ENCODE measurements at regions not wholly inside any gene's neighbourhood (a gene's known extent, or its start where the extent isn't known, plus 50 kb on each side); places are given as distances from the start of the nearest gene placed in this dataset.

DNA sequence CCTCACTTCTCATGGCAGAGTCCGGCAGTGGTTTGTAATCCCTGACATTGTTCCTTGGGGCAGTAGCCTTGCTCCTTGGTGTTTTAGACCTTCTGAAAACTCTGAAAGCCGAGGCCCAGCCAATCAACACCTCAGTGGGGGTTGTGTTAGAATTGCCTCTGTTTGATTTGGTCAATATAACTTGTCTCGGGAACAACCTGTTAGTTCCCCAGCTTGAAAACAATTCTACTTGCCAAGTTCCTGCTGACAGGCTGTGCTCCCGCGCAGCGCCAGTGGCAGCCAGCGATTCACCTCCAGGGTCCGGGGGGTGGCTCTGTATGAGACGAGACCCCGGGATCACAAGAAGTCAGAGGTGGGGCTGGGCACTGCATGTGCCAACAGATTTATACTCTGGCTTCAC is 81.4 kb upstream of the MEDAG start:
- Histone ChIP-seq H3K27ac (replicated peaks; ENCODE audit: low read length) (no peak overlapping the region), H2BK12ac (ENCODE audit: low read length) (no peak overlapping the region), H3K18ac (ENCODE audit: low read length) (no peak overlapping the region), H4K8ac (ENCODE audit: low read depth, low read length) (no peak overlapping the region), H3K14ac (ENCODE audit: low read length) (no peak overlapping the region), H4K91ac (ENCODE audit: low read depth, low read length, poor library complexity) (no peak overlapping the region), H3K23ac (ENCODE audit: low read depth, low read length, poor library complexity) (no peak overlapping the region), H3K27me3 (ENCODE audit: control insufficient read depth in 3 of 3, insufficient read depth in 3 of 3, low read depth in 1 of 3, low read length in 3 of 3) (no peaks in the 10 kb centered on the region), H2BK5ac (ENCODE audit: low read length) (no peak overlapping the region), H2BK120ac (ENCODE audit: low read depth, low read length) (no peak overlapping the region), H3K79me1 (ENCODE audit: low read depth, low read length) (no peaks in the 10 kb centered on the region), H2AK5ac (ENCODE audit: low read depth, low read length) (no peak overlapping the region), H3K9ac (ENCODE audit: low read depth, low read length, poor library complexity) (no peak overlapping the region), H2BK15ac (ENCODE audit: low read length) (no peak overlapping the region), H3K4me1 (ENCODE audit: control insufficient read depth in 2 of 2, insufficient read depth in 1 of 2, low read depth in 1 of 2, low read length in 2 of 2) (peaks cover 0 to 2% of the 10 kb centered on the region in 2 donors), H3K4me3 (ENCODE audit: low read length in 2 of 2) (no peak overlapping the region), H2AFZ (ENCODE audit: low read length) (peak overlapping the region; percentile 78), H3K4me2 (ENCODE audit: insufficient read depth, low read length, poor library complexity, severe bottlenecking) (no peak overlapping the region), H3K4ac (ENCODE audit: low read length) (no peak overlapping the region), H3K36me3 (replicated peaks in 1 of 2; ENCODE audit: control insufficient read depth in 2 of 2, insufficient read depth in 2 of 2, low read length in 2 of 2) (no peaks in the 10 kb centered on the region), H3K9me3 (replicated peaks in 1 of 2; ENCODE audit: control insufficient read depth in 2 of 2, insufficient read depth in 1 of 2, low read depth in 1 of 2, low read length in 2 of 2) (no peaks in the 10 kb centered on the region)
- no peak for DNase-seq (ENCODE audit: low spot score)
- WGBS, 2 donors (ENCODE audit: extremely low coverage in 2 of 2, insufficient read length in 2 of 2, insufficient replicate concordance in 1 of 2) = no CpG with 5 or more reads among the region's 10 CpGs

DNA sequence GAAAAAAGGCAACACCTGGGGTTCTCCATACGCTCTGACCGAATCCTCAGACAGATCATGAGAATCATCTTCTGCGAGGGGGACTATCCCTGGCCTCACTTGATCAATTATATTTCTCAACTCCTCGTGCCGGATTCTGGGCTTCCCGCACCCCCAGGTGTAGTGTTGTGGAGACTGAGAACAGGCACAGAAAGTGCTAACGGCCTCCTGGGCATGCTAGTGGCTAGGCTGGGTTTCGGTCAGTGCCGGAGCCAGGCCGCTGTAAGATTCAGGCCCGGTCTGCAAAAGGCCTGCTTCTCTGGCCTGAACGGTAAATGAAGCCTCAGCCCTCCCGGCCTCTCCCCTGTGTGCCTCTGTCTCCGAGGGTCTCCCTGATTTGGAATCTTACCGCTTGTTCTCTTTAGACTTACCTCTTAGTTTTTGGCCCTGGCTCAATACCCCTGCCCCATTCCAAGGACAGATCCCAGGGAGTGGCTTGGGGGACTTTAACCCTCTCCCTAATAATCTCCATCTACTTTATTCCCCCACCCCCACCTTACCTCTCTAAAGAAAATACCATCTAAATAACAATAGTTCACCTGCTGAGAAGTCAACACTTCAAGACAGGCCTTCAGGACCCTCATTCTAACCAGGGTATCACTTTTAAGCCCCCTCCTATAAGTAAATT is 79.0 kb upstream of the MEDAG start:
- no peak overlapping the region for H2BK5ac ChIP-seq (ENCODE audit: low read length)
- no CpG with 5 or more reads among the region's 15 CpGs for WGBS, 2 donors (ENCODE audit: extremely low coverage in 2 of 2, insufficient read length in 2 of 2, insufficient replicate concordance in 1 of 2)
- no peak overlapping the region for H3K4me2 ChIP-seq (ENCODE audit: insufficient read depth, low read length, poor library complexity, severe bottlenecking)

DNA sequence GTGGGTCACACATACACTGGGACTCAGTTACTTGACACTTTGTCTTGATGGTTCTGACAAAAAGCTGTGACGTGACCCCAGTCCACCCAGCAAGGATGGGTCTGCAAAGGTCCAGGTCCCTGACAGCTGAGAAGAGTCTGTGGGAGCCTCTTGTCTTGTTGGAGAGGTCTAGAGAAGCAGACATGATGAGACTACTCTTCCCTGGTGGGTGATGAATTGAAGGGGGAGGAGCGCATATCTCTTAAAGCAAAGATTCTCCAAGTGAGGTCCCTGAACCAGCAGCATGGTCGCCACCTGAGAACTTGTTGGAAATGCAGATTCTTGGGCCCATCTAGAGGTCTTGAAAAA is 78.5 kb upstream of the MEDAG start:
- Histone ChIP-seq H4K91ac (ENCODE audit: low read depth, low read length, poor library complexity) (no peak overlapping the region), H3K4me3 (ENCODE audit: low read length in 2 of 2) (no peak overlapping the region), H3K4me1 (ENCODE audit: control insufficient read depth in 2 of 2, insufficient read depth in 1 of 2, low read depth in 1 of 2, low read length in 2 of 2) (peaks cover 0 to 2% of the 10 kb centered on the region in 2 donors), H2BK120ac (ENCODE audit: low read depth, low read length) (no peak overlapping the region), H3K27me3 (ENCODE audit: control insufficient read depth in 3 of 3, insufficient read depth in 3 of 3, low read depth in 1 of 3, low read length in 3 of 3) (no peaks in the 10 kb centered on the region), H4K8ac (ENCODE audit: low read depth, low read length) (no peak overlapping the region), H2BK15ac (ENCODE audit: low read length) (no peak overlapping the region), H3K23ac (ENCODE audit: low read depth, low read length, poor library complexity) (no peak overlapping the region), H2BK5ac (ENCODE audit: low read length) (no peak overlapping the region), H2AK5ac (ENCODE audit: low read depth, low read length) (no peak overlapping the region), H3K14ac (ENCODE audit: low read length) (no peak overlapping the region), H3K36me3 (replicated peaks in 1 of 2; ENCODE audit: control insufficient read depth in 2 of 2, insufficient read depth in 2 of 2, low read length in 2 of 2) (no peaks in the 10 kb centered on the region), H2BK12ac (ENCODE audit: low read length) (no peak overlapping the region), H3K18ac (ENCODE audit: low read length) (no peak overlapping the region), H2AFZ (ENCODE audit: low read length) (no peak overlapping the region), H3K79me1 (ENCODE audit: low read depth, low read length) (no peaks in the 10 kb centered on the region), H3K27ac (replicated peaks; ENCODE audit: low read length) (no peak overlapping the region), H3K4ac (ENCODE audit: low read length) (no peak overlapping the region), H3K9ac (ENCODE audit: low read depth, low read length, poor library complexity) (no peak overlapping the region), H3K4me2 (ENCODE audit: insufficient read depth, low read length, poor library complexity, severe bottlenecking) (no peak overlapping the region), H3K9me3 (replicated peaks in 1 of 2; ENCODE audit: control insufficient read depth in 2 of 2, insufficient read depth in 1 of 2, low read depth in 1 of 2, low read length in 2 of 2) (peaks cover 0 to 4% of the 10 kb centered on the region in 2 donors)
- no peak for DNase-seq (ENCODE audit: low spot score)
- WGBS, 2 donors (ENCODE audit: extremely low coverage in 2 of 2, insufficient read length in 2 of 2, insufficient replicate concordance in 1 of 2) = no CpG with 5 or more reads among the region's 3 CpGs

More for the DNA sequence above, 79.0 kb upstream of the MEDAG start:
- H3K9ac ChIP-seq (ENCODE audit: low read depth, low read length, poor library complexity) = no peak overlapping the region
- H3K4me3 ChIP-seq (ENCODE audit: low read length in 2 of 2) = no peak overlapping the region
- H3K27ac ChIP-seq (replicated peaks; ENCODE audit: low read length) = no peak overlapping the region
- H3K36me3 ChIP-seq (replicated peaks in 1 of 2; ENCODE audit: control insufficient read depth in 2 of 2, insufficient read depth in 2 of 2, low read length in 2 of 2) = no peaks in the 10 kb centered on the region
- H3K23ac ChIP-seq (ENCODE audit: low read depth, low read length, poor library complexity) = no peak overlapping the region
- H2BK15ac ChIP-seq (ENCODE audit: low read length) = no peak overlapping the region
- no peak overlapping the region for H3K4ac ChIP-seq (ENCODE audit: low read length)
- no peak overlapping the region for H2BK120ac ChIP-seq (ENCODE audit: low read depth, low read length)
- no peak overlapping the region for H2AFZ ChIP-seq (ENCODE audit: low read length)
- no peak overlapping the region for H2BK12ac ChIP-seq (ENCODE audit: low read length)
- H3K14ac ChIP-seq (ENCODE audit: low read length) = no peak overlapping the region
- no peaks in the 10 kb centered on the region for H3K27me3 ChIP-seq (ENCODE audit: control insufficient read depth in 3 of 3, insufficient read depth in 3 of 3, low read depth in 1 of 3, low read length in 3 of 3)
- peaks cover 0 to 4% of the 10 kb centered on the region in 2 donors for H3K9me3 ChIP-seq (replicated peaks in 1 of 2; ENCODE audit: control insufficient read depth in 2 of 2, insufficient read depth in 1 of 2, low read depth in 1 of 2, low read length in 2 of 2)
- DNase-seq (ENCODE audit: low spot score) = no peak
- H2AK5ac ChIP-seq (ENCODE audit: low read depth, low read length) = no peak overlapping the region
- no peak overlapping the region for H4K91ac ChIP-seq (ENCODE audit: low read depth, low read length, poor library complexity)
- H3K4me1 ChIP-seq (ENCODE audit: control insufficient read depth in 2 of 2, insufficient read depth in 1 of 2, low read depth in 1 of 2, low read length in 2 of 2) = peaks cover 0 to 2% of the 10 kb centered on the region in 2 donors
- no peak overlapping the region for H4K8ac ChIP-seq (ENCODE audit: low read depth, low read length)
- no peak overlapping the region for H3K18ac ChIP-seq (ENCODE audit: low read length)
- no peaks in the 10 kb centered on the region for H3K79me1 ChIP-seq (ENCODE audit: low read depth, low read length)

DNA sequence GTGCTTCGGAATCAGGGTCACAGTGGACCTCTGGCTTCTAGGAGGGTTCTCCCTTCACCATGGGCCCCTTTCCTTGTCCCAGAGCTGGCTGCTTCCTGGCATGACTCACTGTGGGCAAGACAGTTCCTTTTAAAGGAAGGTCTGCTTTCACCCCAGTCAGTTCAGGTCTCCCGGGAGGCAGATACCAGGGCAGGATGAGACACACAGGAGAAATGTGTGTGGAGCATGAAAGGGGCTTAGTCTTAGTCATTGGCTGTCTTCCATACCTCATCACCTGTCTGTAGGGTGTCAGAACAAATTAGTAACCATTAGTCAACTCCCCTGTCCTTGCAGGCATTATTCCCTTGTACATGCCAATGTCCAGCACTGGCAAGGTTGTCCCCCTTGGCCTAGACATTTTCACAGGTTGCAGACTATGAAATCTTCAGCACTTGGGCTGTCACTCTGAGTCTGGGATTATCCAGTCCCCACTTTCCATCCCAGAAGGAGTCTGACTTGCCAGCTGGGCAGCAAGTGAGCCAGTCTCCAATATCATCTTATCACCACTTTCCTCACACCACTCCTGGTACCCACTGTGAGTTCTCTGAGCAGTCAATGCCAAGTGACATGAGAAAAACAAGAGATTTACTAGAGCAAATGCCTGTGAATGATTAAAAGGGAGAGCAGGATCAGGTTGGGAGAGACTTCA is 76.8 kb upstream of the MEDAG start:
- Histone ChIP-seq H3K14ac (ENCODE audit: low read length) (no peak overlapping the region), H4K8ac (ENCODE audit: low read depth, low read length) (no peak overlapping the region), H3K4me2 (ENCODE audit: insufficient read depth, low read length, poor library complexity, severe bottlenecking) (no peak overlapping the region), H2BK120ac (ENCODE audit: low read depth, low read length) (no peak overlapping the region), H3K9ac (ENCODE audit: low read depth, low read length, poor library complexity) (no peak overlapping the region), H3K4ac (ENCODE audit: low read length) (no peak overlapping the region), H3K18ac (ENCODE audit: low read length) (no peak overlapping the region), H3K4me3 (ENCODE audit: low read length in 2 of 2) (no peak overlapping the region), H2BK12ac (ENCODE audit: low read length) (no peak overlapping the region), H3K27ac (replicated peaks; ENCODE audit: low read length) (no peak overlapping the region), H3K79me1 (ENCODE audit: low read depth, low read length) (no peaks in the 10 kb centered on the region), H3K36me3 (replicated peaks in 1 of 2; ENCODE audit: control insufficient read depth in 2 of 2, insufficient read depth in 2 of 2, low read length in 2 of 2) (no peaks in the 10 kb centered on the region), H2AK5ac (ENCODE audit: low read depth, low read length) (no peak overlapping the region), H4K91ac (ENCODE audit: low read depth, low read length, poor library complexity) (no peak overlapping the region), H3K4me1 (ENCODE audit: control insufficient read depth in 2 of 2, insufficient read depth in 1 of 2, low read depth in 1 of 2, low read length in 2 of 2) (peaks cover 14% of the 10 kb centered on the region in 2 donors), H2BK5ac (ENCODE audit: low read length) (no peak overlapping the region), H3K23ac (ENCODE audit: low read depth, low read length, poor library complexity) (no peak overlapping the region), H2BK15ac (ENCODE audit: low read length) (no peak overlapping the region), H3K27me3 (ENCODE audit: control insufficient read depth in 3 of 3, insufficient read depth in 3 of 3, low read depth in 1 of 3, low read length in 3 of 3) (no peaks in the 10 kb centered on the region), H3K9me3 (replicated peaks in 1 of 2; ENCODE audit: control insufficient read depth in 2 of 2, insufficient read depth in 1 of 2, low read depth in 1 of 2, low read length in 2 of 2) (peaks cover 0 to 4% of the 10 kb centered on the region in 2 donors), H2AFZ (ENCODE audit: low read length) (no peak overlapping the region)
- no CpG with 5 or more reads among the region's 2 CpGs for WGBS, 2 donors (ENCODE audit: extremely low coverage in 2 of 2, insufficient read length in 2 of 2, insufficient replicate concordance in 1 of 2)
- DNase-seq (ENCODE audit: low spot score) = no peak
